ENCODE measurements at regions not wholly inside any gene's neighbourhood (a gene's known extent, or its start where the extent isn't known, plus 50 kb on each side); places are given as distances from the start of the nearest gene placed in this dataset.

- no peak for DNase-seq (ENCODE audit: low read depth)
These were observed 53.5 kb upstream of the FAM9B start for GRCh38 chrX:9087271-9088040.

- DNase-seq (ENCODE audit: low read depth), result no peak
These were observed 55.0 kb upstream of the FAM9B start for GRCh38 chrX:9088896-9089295.

- DNase-seq (ENCODE audit: low read depth), result no peak
These were observed 56.8 kb upstream of the FAM9B start for GRCh38 chrX:9090766-9091165.

GRCh38 chrX:9091258-9091657 is 57.3 kb upstream of the FAM9B start:
- DNase-seq (ENCODE audit: low read depth), result no peak

GRCh38 chrX:9102956-9103355 is 69.0 kb upstream of the FAM9B start:
- DNase-seq (ENCODE audit: low read depth), result no peak

GRCh38 chrX:9108054-9108453 is 74.1 kb upstream of the FAM9B start:
- DNase-seq (ENCODE audit: low read depth), result no peak

GRCh38 chrX:9110808-9111207 is 76.9 kb upstream of the FAM9B start:
- no peak for DNase-seq (ENCODE audit: low read depth)

- DNase-seq (ENCODE audit: low read depth), result no peak
These were observed 80.3 kb upstream of the FAM9B start for GRCh38 chrX:9114245-9114644.

- DNase-seq (ENCODE audit: low read depth), result no peak
These were observed 83.9 kb upstream of the FAM9B start for GRCh38 chrX:9117851-9118250.

- DNase-seq (ENCODE audit: low read depth), result no peak
These were observed 88.8 kb upstream of the FAM9B start for GRCh38 chrX:9122519-9123245.

- DNase-seq (ENCODE audit: low read depth), result no peak
These were observed 94.1 kb upstream of the FAM9B start for GRCh38 chrX:9127986-9128385.

- DNase-seq (ENCODE audit: low read depth), result no peak
These were observed 96.1 kb upstream of the FAM9B start for GRCh38 chrX:9130031-9130430.

GRCh38 chrX:9131066-9131465 is 97.1 kb upstream of the FAM9B start:
- no peak for DNase-seq (ENCODE audit: low read depth)

GRCh38 chrX:9132036-9132638 is 98.2 kb upstream of the FAM9B start:
- DNase-seq (ENCODE audit: low read depth), result no peak

GRCh38 chrX:9133426-9133825 is 99.5 kb upstream of the FAM9B start:
- no peak for DNase-seq (ENCODE audit: low read depth)

GRCh38 chrX:9134366-9134765 is 100.4 kb upstream of the FAM9B start:
- DNase-seq (ENCODE audit: low read depth), result no peak

GRCh38 chrX:9135901-9136510 is 102.1 kb upstream of the FAM9B start:
- no peak for DNase-seq (ENCODE audit: low read depth)

GRCh38 chrX:9137152-9137551 is 103.2 kb upstream of the FAM9B start:
- no peak for DNase-seq (ENCODE audit: low read depth)

GRCh38 chrX:9141496-9141895 is 107.6 kb upstream of the FAM9B start:
- no peak for DNase-seq (ENCODE audit: low read depth)

- no peak for DNase-seq (ENCODE audit: low read depth)
These were observed 110.8 kb upstream of the FAM9B start for GRCh38 chrX:9144701-9145241.

- no peak for DNase-seq (ENCODE audit: low read depth)
These were observed 112.7 kb upstream of the FAM9B start for GRCh38 chrX:9146657-9147056.

GRCh38 chrX:9147086-9147485 is 113.2 kb upstream of the FAM9B start:
- DNase-seq (ENCODE audit: low read depth), result no peak

GRCh38 chrX:9147726-9148125 is 113.8 kb upstream of the FAM9B start:
- DNase-seq (ENCODE audit: low read depth), result no peak
